GM18517 (cell line): ENCODE measurements at regions not wholly inside any gene's neighbourhood (a gene's known extent, or its start where the extent isn't known, plus 50 kb on each side); places are given as distances from the start of the nearest gene placed in this dataset.

Experiments
- ATAC-seq: cut with Tn5 transposase; IDR thresholded peaks from one replicate; pipeline ENCODE4 v1.9.1; 2021; ENCODE audit warnings: mild to moderate bottlenecking, moderate library complexity; ENCODE audit not compliant: unreplicated experiment

GRCh38 chr12:62205346-62205745, 54.9 kb upstream of the USP15 start:
- ATAC-seq = no peak

GRCh38 chr12:62207248-62207647, 53.0 kb upstream of the USP15 start:
- no peak for ATAC-seq
